ENCODE measurements at regions not wholly inside any gene's neighbourhood (a gene's known extent, or its start where the extent isn't known, plus 50 kb on each side); places are given as distances from the start of the nearest gene placed in this dataset.

DNA sequence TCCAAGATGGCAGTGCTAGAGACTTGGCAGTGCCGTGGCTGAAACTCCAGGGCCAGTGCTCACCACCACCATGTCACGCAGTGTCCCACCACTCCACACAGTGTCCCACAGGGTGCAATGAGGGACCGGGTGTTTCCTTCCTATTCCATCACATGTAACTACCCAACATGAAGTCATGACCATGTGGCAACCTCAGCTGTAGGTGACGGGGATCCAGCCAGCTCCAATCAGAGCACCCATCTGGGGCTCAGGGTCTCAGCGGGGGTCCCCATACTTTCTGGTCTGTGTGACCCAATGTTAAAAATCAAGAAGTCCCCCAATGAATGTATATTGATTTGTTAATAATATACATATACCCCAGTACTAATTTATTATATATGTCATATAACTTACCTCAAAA is 52.1 kb downstream of the PTGR3 start:
- TF ChIP-seq, protein P1, sequence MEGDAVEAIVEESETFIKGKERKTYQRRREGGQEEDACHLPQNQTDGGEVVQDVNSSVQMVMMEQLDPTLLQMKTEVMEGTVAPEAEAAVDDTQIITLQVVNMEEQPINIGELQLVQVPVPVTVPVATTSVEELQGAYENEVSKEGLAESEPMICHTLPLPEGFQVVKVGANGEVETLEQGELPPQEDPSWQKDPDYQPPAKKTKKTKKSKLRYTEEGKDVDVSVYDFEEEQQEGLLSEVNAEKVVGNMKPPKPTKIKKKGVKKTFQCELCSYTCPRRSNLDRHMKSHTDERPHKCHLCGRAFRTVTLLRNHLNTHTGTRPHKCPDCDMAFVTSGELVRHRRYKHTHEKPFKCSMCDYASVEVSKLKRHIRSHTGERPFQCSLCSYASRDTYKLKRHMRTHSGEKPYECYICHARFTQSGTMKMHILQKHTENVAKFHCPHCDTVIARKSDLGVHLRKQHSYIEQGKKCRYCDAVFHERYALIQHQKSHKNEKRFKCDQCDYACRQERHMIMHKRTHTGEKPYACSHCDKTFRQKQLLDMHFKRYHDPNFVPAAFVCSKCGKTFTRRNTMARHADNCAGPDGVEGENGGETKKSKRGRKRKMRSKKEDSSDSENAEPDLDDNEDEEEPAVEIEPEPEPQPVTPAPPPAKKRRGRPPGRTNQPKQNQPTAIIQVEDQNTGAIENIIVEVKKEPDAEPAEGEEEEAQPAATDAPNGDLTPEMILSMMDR (conservative IDR thresholded peaks at IDR 0.05 in 1 of 2, IDR thresholded peaks at IDR 0.05 in 1 of 2; ENCODE audit: low read depth in 1 of 2, low read length in 2 of 2) = no peak
- TF ChIP-seq EZH2 (IDR thresholded peaks at IDR 0.05; ENCODE audit: low read length, missing control alignments) = no peak
- Histone ChIP-seq H3K27ac (ENCODE audit: insufficient read depth, low read length) (no peak overlapping the region), H3K36me3 (ENCODE audit: control insufficient read depth, insufficient read depth, low read length) (no peaks in the 10 kb centered on the region), H3K4me1 (ENCODE audit: control insufficient read depth, extremely low read depth, insufficient read depth, low read length) (no peaks in the 10 kb centered on the region), H3K4me2 (ENCODE audit: extremely low read depth, insufficient read depth, low read length) (no peak overlapping the region), H3K9ac (ENCODE audit: insufficient read depth, low read length) (no peak overlapping the region), H3K4me3 (replicated peaks in 1 of 4; ENCODE audit: control extremely low read depth in 1 of 4, insufficient read depth in 1 of 4, low read depth in 3 of 4, low read length in 4 of 4) (no peak overlapping the region), H3K9me3 (ENCODE audit: control insufficient read depth, insufficient read depth, low read depth, low read length) (no peaks in the 10 kb centered on the region), H3K27me3 (ENCODE audit: control insufficient read depth, insufficient read depth, low read length) (no peaks in the 10 kb centered on the region), H3K79me2 (ENCODE audit: control insufficient read depth, insufficient read depth, low read length) (no peaks in the 10 kb centered on the region), H4K20me1 (ENCODE audit: control insufficient read depth, extremely low read depth, insufficient read depth, low read length) (no peaks in the 10 kb centered on the region), H2AFZ (ENCODE audit: low read length) (no peak overlapping the region)
- DNase-seq (ENCODE audit: low read depth in 2 of 2) = no peak

DNA sequence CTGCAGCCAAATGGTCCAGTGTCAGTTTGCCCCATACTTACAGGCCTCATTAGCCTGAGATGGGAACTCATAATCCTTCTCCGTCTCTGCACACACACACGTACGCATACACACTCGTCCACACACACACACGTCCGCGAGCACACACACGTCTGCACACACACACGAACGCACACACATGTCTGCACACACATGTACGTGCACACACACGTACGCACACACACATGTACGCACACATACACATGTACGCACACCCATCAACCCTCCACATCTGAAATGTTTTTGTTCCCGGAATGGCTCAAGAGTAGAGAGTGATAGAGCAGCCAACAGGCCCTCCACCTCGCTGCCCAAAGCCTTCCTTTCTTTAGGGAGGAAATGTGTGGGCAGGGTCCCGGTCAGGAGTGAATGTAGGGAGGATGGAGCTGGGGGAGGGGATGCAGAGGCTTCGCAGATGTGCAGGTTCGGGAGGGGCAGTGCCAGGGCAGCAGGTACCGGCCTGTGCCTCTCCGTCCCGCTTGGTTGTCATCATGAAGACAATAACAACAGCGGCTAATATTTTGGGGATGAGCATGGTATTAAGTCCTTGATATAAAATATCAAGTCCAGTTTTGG is 52.7 kb downstream of the PTGR3 start:
- Histone ChIP-seq H3K79me2 (ENCODE audit: control insufficient read depth, insufficient read depth, low read length) (no peaks in the 10 kb centered on the region), H3K9me3 (ENCODE audit: control insufficient read depth, insufficient read depth, low read depth, low read length) (no peaks in the 10 kb centered on the region), H4K20me1 (ENCODE audit: control insufficient read depth, extremely low read depth, insufficient read depth, low read length) (no peaks in the 10 kb centered on the region), H3K4me3 (replicated peaks in 1 of 4; ENCODE audit: control extremely low read depth in 1 of 4, insufficient read depth in 1 of 4, low read depth in 3 of 4, low read length in 4 of 4) (no peak overlapping the region), H3K9ac (ENCODE audit: insufficient read depth, low read length) (no peak overlapping the region), H3K4me1 (ENCODE audit: control insufficient read depth, extremely low read depth, insufficient read depth, low read length) (no peaks in the 10 kb centered on the region), H3K27me3 (ENCODE audit: control insufficient read depth, insufficient read depth, low read length) (no peaks in the 10 kb centered on the region), H2AFZ (ENCODE audit: low read length) (no peak overlapping the region), H3K4me2 (ENCODE audit: extremely low read depth, insufficient read depth, low read length) (no peak overlapping the region), H3K27ac (ENCODE audit: insufficient read depth, low read length) (no peak overlapping the region), H3K36me3 (ENCODE audit: control insufficient read depth, insufficient read depth, low read length) (no peaks in the 10 kb centered on the region)
- DNase-seq (ENCODE audit: low read depth in 2 of 2) = no peak
- TF ChIP-seq, protein P1 (conservative IDR thresholded peaks at IDR 0.05 in 1 of 2, IDR thresholded peaks at IDR 0.05 in 1 of 2; ENCODE audit: low read depth in 1 of 2, low read length in 2 of 2) = no peak
- no peak for TF ChIP-seq EZH2 (IDR thresholded peaks at IDR 0.05; ENCODE audit: low read length, missing control alignments)

DNA sequence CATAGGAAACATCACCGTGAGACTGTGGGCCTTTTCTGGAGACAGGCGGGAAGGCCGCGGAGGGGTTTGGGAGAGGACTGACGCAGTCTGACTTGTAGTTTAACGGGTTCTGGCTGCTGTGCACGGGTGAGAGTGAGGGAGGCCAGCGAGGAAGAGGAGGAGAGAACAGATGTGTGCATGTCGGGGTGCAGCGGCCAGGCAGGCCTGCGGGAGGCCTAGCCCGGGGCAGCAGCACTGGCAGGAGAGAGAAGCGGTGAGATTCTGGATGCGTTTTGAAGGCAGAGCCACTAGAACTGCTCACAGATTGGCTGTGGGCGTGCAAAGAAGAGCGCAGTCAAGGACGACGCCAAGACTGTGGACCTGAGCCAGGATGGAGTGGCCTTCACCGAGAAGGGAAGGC is 53.9 kb downstream of the PTGR3 start:
- Histone ChIP-seq H3K27me3 (ENCODE audit: control insufficient read depth, insufficient read depth, low read length) (no peaks in the 10 kb centered on the region), H3K27ac (ENCODE audit: insufficient read depth, low read length) (no peak overlapping the region), H3K4me2 (ENCODE audit: extremely low read depth, insufficient read depth, low read length) (no peak overlapping the region), H3K36me3 (ENCODE audit: control insufficient read depth, insufficient read depth, low read length) (no peaks in the 10 kb centered on the region), H3K9ac (ENCODE audit: insufficient read depth, low read length) (no peak overlapping the region), H2AFZ (ENCODE audit: low read length) (no peak overlapping the region), H3K9me3 (ENCODE audit: control insufficient read depth, insufficient read depth, low read depth, low read length) (no peaks in the 10 kb centered on the region), H3K79me2 (ENCODE audit: control insufficient read depth, insufficient read depth, low read length) (no peaks in the 10 kb centered on the region), H3K4me1 (ENCODE audit: control insufficient read depth, extremely low read depth, insufficient read depth, low read length) (no peaks in the 10 kb centered on the region), H3K4me3 (replicated peaks in 1 of 4; ENCODE audit: control extremely low read depth in 1 of 4, insufficient read depth in 1 of 4, low read depth in 3 of 4, low read length in 4 of 4) (no peak overlapping the region), H4K20me1 (ENCODE audit: control insufficient read depth, extremely low read depth, insufficient read depth, low read length) (no peaks in the 10 kb centered on the region)
- no peak for TF ChIP-seq EZH2 (IDR thresholded peaks at IDR 0.05; ENCODE audit: low read length, missing control alignments)
- TF ChIP-seq, protein P1 (conservative IDR thresholded peaks at IDR 0.05 in 1 of 2, IDR thresholded peaks at IDR 0.05 in 1 of 2; ENCODE audit: low read depth in 1 of 2, low read length in 2 of 2) = no peak
- DNase-seq (ENCODE audit: low read depth in 2 of 2) = no peak

All from fibroblast of lung (primary cell).